ENCODE measurements at regions not wholly inside any gene's neighbourhood (a gene's known extent, or its start where the extent isn't known, plus 50 kb on each side); places are given as distances from the start of the nearest gene placed in this dataset.
A peak's percentile ranks its signal among the peaks of the same experiment; 100 is the strongest.

- H3K36me3 ChIP-seq (ENCODE audit: control insufficient read depth, insufficient read depth, low read length): no peaks in the 10 kb centered on the region
- H3K4me3 ChIP-seq (ENCODE audit: low read length): no peak overlapping the region
- WGBS (ENCODE audit: insufficient coverage): no CpG with 5 or more reads among the region's 2 CpGs
- no peaks in the 10 kb centered on the region for H3K9me3 ChIP-seq (replicated peaks; ENCODE audit: control insufficient read depth, low read depth, low read length)
- H3K27ac ChIP-seq (ENCODE audit: low read length): no peak overlapping the region
- H3K4me1 ChIP-seq (ENCODE audit: control insufficient read depth, insufficient read depth, low read length): no peaks in the 10 kb centered on the region
- peak; percentile 40 for DNase-seq
- no peaks in the 10 kb centered on the region for H3K27me3 ChIP-seq (ENCODE audit: control insufficient read depth, insufficient read depth, low read length)
Measured at GRCh38 chr7:17019106-17019505, 137.3 kb upstream of the AGR3 start.

GRCh38 chr7:17020250-17020649 lies 138.5 kb upstream of the AGR3 start:
- H3K36me3 ChIP-seq (ENCODE audit: control insufficient read depth, insufficient read depth, low read length): no peaks in the 10 kb centered on the region
- H3K27ac ChIP-seq (ENCODE audit: low read length): no peak overlapping the region
- no CpG with 5 or more reads among the region's 1 CpG for WGBS (ENCODE audit: insufficient coverage)
- DNase-seq: no peak
- no peaks in the 10 kb centered on the region for H3K27me3 ChIP-seq (ENCODE audit: control insufficient read depth, insufficient read depth, low read length)
- no peaks in the 10 kb centered on the region for H3K9me3 ChIP-seq (replicated peaks; ENCODE audit: control insufficient read depth, low read depth, low read length)
- H3K4me1 ChIP-seq (ENCODE audit: control insufficient read depth, insufficient read depth, low read length): no peaks in the 10 kb centered on the region
- no peak overlapping the region for H3K4me3 ChIP-seq (ENCODE audit: low read length)

- Histone ChIP-seq H3K36me3 (ENCODE audit: control insufficient read depth, insufficient read depth, low read length) (no peaks in the 10 kb centered on the region), H3K4me3 (ENCODE audit: low read length) (no peak overlapping the region), H3K27me3 (ENCODE audit: control insufficient read depth, insufficient read depth, low read length) (no peaks in the 10 kb centered on the region), H3K9me3 (replicated peaks; ENCODE audit: control insufficient read depth, low read depth, low read length) (no peaks in the 10 kb centered on the region), H3K4me1 (ENCODE audit: control insufficient read depth, insufficient read depth, low read length) (no peaks in the 10 kb centered on the region), H3K27ac (ENCODE audit: low read length) (no peak overlapping the region)
- no CpG with 5 or more reads among the region's 3 CpGs for WGBS (ENCODE audit: insufficient coverage)
- peak; percentile 53 for DNase-seq
Measured at GRCh38 chr7:17021205-17021604, 139.4 kb upstream of the AGR3 start.

- Histone ChIP-seq H3K4me3 (ENCODE audit: low read length) (no peak overlapping the region), H3K4me1 (ENCODE audit: control insufficient read depth, insufficient read depth, low read length) (no peaks in the 10 kb centered on the region), H3K36me3 (ENCODE audit: control insufficient read depth, insufficient read depth, low read length) (no peaks in the 10 kb centered on the region), H3K9me3 (replicated peaks; ENCODE audit: control insufficient read depth, low read depth, low read length) (no peaks in the 10 kb centered on the region), H3K27me3 (ENCODE audit: control insufficient read depth, insufficient read depth, low read length) (no peaks in the 10 kb centered on the region), H3K27ac (ENCODE audit: low read length) (no peak overlapping the region)
- DNase-seq: no peak
- no CpG with 5 or more reads among the region's 3 CpGs for WGBS (ENCODE audit: insufficient coverage)
Measured at GRCh38 chr7:17022920-17023319, 141.1 kb upstream of the AGR3 start.

GRCh38 chr7:17026269-17026668 lies 144.5 kb upstream of the AGR3 start:
- Histone ChIP-seq H3K27me3 (ENCODE audit: control insufficient read depth, insufficient read depth, low read length) (no peaks in the 10 kb centered on the region), H3K4me1 (ENCODE audit: control insufficient read depth, insufficient read depth, low read length) (no peaks in the 10 kb centered on the region), H3K9me3 (replicated peaks; ENCODE audit: control insufficient read depth, low read depth, low read length) (no peaks in the 10 kb centered on the region), H3K27ac (ENCODE audit: low read length) (no peak overlapping the region), H3K4me3 (ENCODE audit: low read length) (no peak overlapping the region), H3K36me3 (ENCODE audit: control insufficient read depth, insufficient read depth, low read length) (no peaks in the 10 kb centered on the region)
- WGBS (ENCODE audit: insufficient coverage): no CpG with 5 or more reads among the region's 3 CpGs
- no peak for DNase-seq

GRCh38 chr7:17027143-17027788 lies 145.5 kb upstream of the AGR3 start:
- peak; percentile 48 for DNase-seq
- Histone ChIP-seq H3K4me3 (ENCODE audit: low read length) (no peak overlapping the region), H3K4me1 (ENCODE audit: control insufficient read depth, insufficient read depth, low read length) (no peaks in the 10 kb centered on the region), H3K27me3 (ENCODE audit: control insufficient read depth, insufficient read depth, low read length) (no peaks in the 10 kb centered on the region), H3K36me3 (ENCODE audit: control insufficient read depth, insufficient read depth, low read length) (no peaks in the 10 kb centered on the region), H3K9me3 (replicated peaks; ENCODE audit: control insufficient read depth, low read depth, low read length) (no peaks in the 10 kb centered on the region), H3K27ac (ENCODE audit: low read length) (no peak overlapping the region)
- 100% methylated on average over 2 of the region's 4 CpGs for WGBS (ENCODE audit: insufficient coverage)

- WGBS (ENCODE audit: insufficient coverage): no CpG with 5 or more reads among the region's 1 CpG
- Histone ChIP-seq H3K27ac (ENCODE audit: low read length) (no peak overlapping the region), H3K27me3 (ENCODE audit: control insufficient read depth, insufficient read depth, low read length) (no peaks in the 10 kb centered on the region), H3K4me1 (ENCODE audit: control insufficient read depth, insufficient read depth, low read length) (no peaks in the 10 kb centered on the region), H3K9me3 (replicated peaks; ENCODE audit: control insufficient read depth, low read depth, low read length) (no peaks in the 10 kb centered on the region), H3K4me3 (ENCODE audit: low read length) (no peak overlapping the region), H3K36me3 (ENCODE audit: control insufficient read depth, insufficient read depth, low read length) (no peaks in the 10 kb centered on the region)
- no peak for DNase-seq
Measured at GRCh38 chr7:17027789-17028152, 146.0 kb upstream of the AGR3 start.

- H3K36me3 ChIP-seq (ENCODE audit: control insufficient read depth, insufficient read depth, low read length): no peaks in the 10 kb centered on the region
- DNase-seq: peak; percentile 26
- H3K4me1 ChIP-seq (ENCODE audit: control insufficient read depth, insufficient read depth, low read length): no peaks in the 10 kb centered on the region
- H3K4me3 ChIP-seq (ENCODE audit: low read length): no peak overlapping the region
- no peak overlapping the region for H3K27ac ChIP-seq (ENCODE audit: low read length)
- no peaks in the 10 kb centered on the region for H3K27me3 ChIP-seq (ENCODE audit: control insufficient read depth, insufficient read depth, low read length)
- 67% methylated on average over 1 of the region's 3 CpGs for WGBS (ENCODE audit: insufficient coverage)
- H3K9me3 ChIP-seq (replicated peaks; ENCODE audit: control insufficient read depth, low read depth, low read length): no peaks in the 10 kb centered on the region
Measured at GRCh38 chr7:17029150-17029549, 147.4 kb upstream of the AGR3 start.

GRCh38 chr7:17030559-17030958 lies 148.8 kb upstream of the AGR3 start:
- Histone ChIP-seq H3K9me3 (replicated peaks; ENCODE audit: control insufficient read depth, low read depth, low read length) (no peaks in the 10 kb centered on the region), H3K4me3 (ENCODE audit: low read length) (no peak overlapping the region), H3K27ac (ENCODE audit: low read length) (no peak overlapping the region), H3K4me1 (ENCODE audit: control insufficient read depth, insufficient read depth, low read length) (no peaks in the 10 kb centered on the region), H3K27me3 (ENCODE audit: control insufficient read depth, insufficient read depth, low read length) (no peaks in the 10 kb centered on the region), H3K36me3 (ENCODE audit: control insufficient read depth, insufficient read depth, low read length) (no peaks in the 10 kb centered on the region)
- 33% methylated on average over 1 of the region's 2 CpGs for WGBS (ENCODE audit: insufficient coverage)
- DNase-seq: peak; percentile 58

GRCh38 chr7:17031906-17032551 lies 150.2 kb upstream of the AGR3 start:
- Histone ChIP-seq H3K9me3 (replicated peaks; ENCODE audit: control insufficient read depth, low read depth, low read length) (no peaks in the 10 kb centered on the region), H3K4me3 (ENCODE audit: low read length) (no peak overlapping the region), H3K4me1 (ENCODE audit: control insufficient read depth, insufficient read depth, low read length) (no peaks in the 10 kb centered on the region), H3K27ac (ENCODE audit: low read length) (no peak overlapping the region), H3K36me3 (ENCODE audit: control insufficient read depth, insufficient read depth, low read length) (no peaks in the 10 kb centered on the region), H3K27me3 (ENCODE audit: control insufficient read depth, insufficient read depth, low read length) (no peaks in the 10 kb centered on the region)
- no CpG with 5 or more reads among the region's 1 CpG for WGBS (ENCODE audit: insufficient coverage)
- DNase-seq: no peak

- Histone ChIP-seq H3K9me3 (replicated peaks; ENCODE audit: control insufficient read depth, low read depth, low read length) (no peaks in the 10 kb centered on the region), H3K36me3 (ENCODE audit: control insufficient read depth, insufficient read depth, low read length) (no peaks in the 10 kb centered on the region), H3K27me3 (ENCODE audit: control insufficient read depth, insufficient read depth, low read length) (no peaks in the 10 kb centered on the region), H3K27ac (ENCODE audit: low read length) (no peak overlapping the region), H3K4me1 (ENCODE audit: control insufficient read depth, insufficient read depth, low read length) (no peaks in the 10 kb centered on the region), H3K4me3 (ENCODE audit: low read length) (no peak overlapping the region)
- 88% methylated on average over 4 of the region's 4 CpGs for WGBS (ENCODE audit: insufficient coverage)
- DNase-seq: no peak
Measured at GRCh38 chr7:17033245-17033644, 151.5 kb upstream of the AGR3 start.
